Breast epithelium (tissue), 3 donors: ENCODE measurements at regions not wholly inside any gene's neighbourhood (a gene's known extent, or its start where the extent isn't known, plus 50 kb on each side); places are given as distances from the start of the nearest gene placed in this dataset.

Experiments
- CTCF ChIP-seq, 3 donors: fragments of 450-650 bp; IDR thresholded peaks; one replicate each; pipeline ENCODE4 v1.5.1; 2016 to 2017; ENCODE audit warnings: antibody characterized with exemption in 3 of 3, mild to moderate bottlenecking in 3 of 3, moderate library complexity in 3 of 3
- POLR2A ChIP-seq: fragments of 450-650 bp; IDR thresholded peaks from one replicate; pipeline ENCODE4 v1.6.1; 2016; ENCODE audit warnings: antibody characterized with exemption, mild to moderate bottlenecking, moderate library complexity
- POLR2AphosphoS5 ChIP-seq, 3 donors: sonication (generic); formaldehyde crosslinking; IDR thresholded peaks; one replicate each; pipeline ENCODE4 v1.6.1; 2017; ENCODE audit warnings: antibody characterized with exemption in 3 of 3

GRCh38 chr6:144793744-144794143, 508.6 kb downstream of the UTRN start:
- TF ChIP-seq POLR2AphosphoS5 (IDR thresholded peaks at IDR 0.05), result no peak
- TF ChIP-seq CTCF (IDR thresholded peaks at IDR 0.05), result no peak
- no peak for TF ChIP-seq POLR2A
